ENCODE measurements at regions not wholly inside any gene's neighbourhood (a gene's known extent, or its start where the extent isn't known, plus 50 kb on each side); places are given as distances from the start of the nearest gene placed in this dataset.

DNA sequence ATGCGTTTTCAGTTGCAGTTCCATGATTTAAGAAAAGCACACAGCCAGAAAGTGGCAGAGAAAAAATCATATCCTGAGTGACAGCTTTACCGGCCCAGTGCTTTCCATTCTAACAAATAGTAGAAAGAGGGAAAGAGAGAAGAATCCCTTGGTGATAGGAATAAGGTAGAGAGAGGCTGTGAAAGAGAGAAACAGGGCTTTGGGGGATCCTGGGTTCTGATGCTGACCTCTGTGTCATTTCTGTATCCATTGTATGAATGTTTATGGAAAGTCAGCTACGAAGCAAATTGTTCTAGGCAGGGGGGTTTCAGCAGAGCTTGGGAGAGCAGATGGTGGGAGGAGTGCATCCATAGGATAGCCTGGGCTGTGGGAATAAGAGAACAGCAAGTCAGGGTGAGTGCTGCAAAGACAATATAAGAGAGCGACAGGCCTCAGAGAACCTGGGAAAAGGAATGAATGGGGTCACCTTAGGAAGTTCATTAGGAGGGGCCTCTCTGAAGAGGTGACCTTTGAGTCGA is 203.4 kb upstream of the TNP1 start:
- 90% methylated on average over 3 of the region's 5 CpGs for WGBS (ENCODE audit: insufficient coverage)
- peaks cover 26% of the 10 kb centered on the region for H3K4me1 Mint-ChIP-seq

GRCh38 chr2:217062768-217063167 is 202.9 kb upstream of the TNP1 start:
- Mint-ChIP-seq H3K4me3 (no peak overlapping the region), H3K27ac (peak overlapping the region in 1 of 7 donors; percentile 25)

More for the DNA sequence above, 203.4 kb upstream of the TNP1 start:
- Mint-ChIP-seq H3K27me3 (ENCODE audit: low read depth in 3 of 3) (peaks cover 8 to 18% (median 9%) of the 10 kb centered on the region in 3 donors), H3K27ac (no peak overlapping the region), H3K36me3 (no peaks in the 10 kb centered on the region), H3K9me3 (peaks cover 0 to 8% (median 3%) of the 10 kb centered on the region in 7 donors), H3K4me3 (peak overlapping the region in 1 of 2 donors; percentile 13)
- peaks cover 18 to 20% of the 10 kb centered on the region in 2 donors for H3K4me1 ChIP-seq (ENCODE audit: control insufficient read depth in 1 of 2, insufficient read depth in 2 of 2, low read length in 2 of 2)
- no peaks in the 10 kb centered on the region for H3K27me3 ChIP-seq (ENCODE audit: control insufficient read depth in 2 of 2, insufficient read depth in 2 of 2, low read length in 2 of 2)
- TF ChIP-seq, protein P1, sequence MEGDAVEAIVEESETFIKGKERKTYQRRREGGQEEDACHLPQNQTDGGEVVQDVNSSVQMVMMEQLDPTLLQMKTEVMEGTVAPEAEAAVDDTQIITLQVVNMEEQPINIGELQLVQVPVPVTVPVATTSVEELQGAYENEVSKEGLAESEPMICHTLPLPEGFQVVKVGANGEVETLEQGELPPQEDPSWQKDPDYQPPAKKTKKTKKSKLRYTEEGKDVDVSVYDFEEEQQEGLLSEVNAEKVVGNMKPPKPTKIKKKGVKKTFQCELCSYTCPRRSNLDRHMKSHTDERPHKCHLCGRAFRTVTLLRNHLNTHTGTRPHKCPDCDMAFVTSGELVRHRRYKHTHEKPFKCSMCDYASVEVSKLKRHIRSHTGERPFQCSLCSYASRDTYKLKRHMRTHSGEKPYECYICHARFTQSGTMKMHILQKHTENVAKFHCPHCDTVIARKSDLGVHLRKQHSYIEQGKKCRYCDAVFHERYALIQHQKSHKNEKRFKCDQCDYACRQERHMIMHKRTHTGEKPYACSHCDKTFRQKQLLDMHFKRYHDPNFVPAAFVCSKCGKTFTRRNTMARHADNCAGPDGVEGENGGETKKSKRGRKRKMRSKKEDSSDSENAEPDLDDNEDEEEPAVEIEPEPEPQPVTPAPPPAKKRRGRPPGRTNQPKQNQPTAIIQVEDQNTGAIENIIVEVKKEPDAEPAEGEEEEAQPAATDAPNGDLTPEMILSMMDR (IDR thresholded peaks at IDR 0.05) = no peak
- no peaks in the 10 kb centered on the region for H3K79me2 ChIP-seq (ENCODE audit: insufficient read depth, low read length)
- no peak overlapping the region for H2AFZ ChIP-seq (ENCODE audit: insufficient read depth, low read depth, low read length, poor library complexity, severe bottlenecking)
- H3K9ac ChIP-seq (ENCODE audit: insufficient read depth, low read length, poor library complexity, severe bottlenecking) = no peak overlapping the region
- intact Hi-C loops (cut with micrococcal nuclease) = no loop called here
- no peak overlapping the region for H3K4me3 ChIP-seq (replicated peaks in 1 of 3; ENCODE audit: low read depth in 2 of 3, low read length in 3 of 3)
- H3K36me3 ChIP-seq (replicated peaks in 1 of 2; ENCODE audit: control insufficient read depth in 1 of 2, insufficient read depth in 2 of 2, low read length in 2 of 2) = no peaks in the 10 kb centered on the region
- no peaks in the 10 kb centered on the region for H4K20me1 ChIP-seq (ENCODE audit: insufficient read depth, low read length)
- DNase-seq = no peak
- H3K4me2 ChIP-seq (replicated peaks; ENCODE audit: extremely low read depth, low read length, poor library complexity, severe bottlenecking) = no peak overlapping the region
- H3K27ac ChIP-seq (ENCODE audit: low read depth in 1 of 2, low read length in 2 of 2) = no peak overlapping the region
- H3K9me3 ChIP-seq (replicated peaks in 1 of 2; ENCODE audit: control insufficient read depth in 1 of 2, insufficient read depth in 1 of 2, low read length in 2 of 2) = no peaks in the 10 kb centered on the region

More at GRCh38 chr2:217062768-217063167, 202.9 kb upstream of the TNP1 start:
- intact Hi-C loops (cut with micrococcal nuclease) = no loop called here
- Mint-ChIP-seq H3K36me3 (no peaks in the 10 kb centered on the region), H3K4me1 (peaks cover 26% of the 10 kb centered on the region), H3K27me3 (ENCODE audit: low read depth in 3 of 3) (peaks cover 10 to 22% (median 11%) of the 10 kb centered on the region in 3 donors), H3K9me3 (peaks cover 0 to 7% (median 3%) of the 10 kb centered on the region in 7 donors)
- Histone ChIP-seq H4K20me1 (ENCODE audit: insufficient read depth, low read length) (no peaks in the 10 kb centered on the region), H3K9me3 (replicated peaks in 1 of 2; ENCODE audit: control insufficient read depth in 1 of 2, insufficient read depth in 1 of 2, low read length in 2 of 2) (no peaks in the 10 kb centered on the region), H3K9ac (ENCODE audit: insufficient read depth, low read length, poor library complexity, severe bottlenecking) (no peak overlapping the region), H3K27me3 (ENCODE audit: control insufficient read depth in 2 of 2, insufficient read depth in 2 of 2, low read length in 2 of 2) (peaks cover 0 to 3% of the 10 kb centered on the region in 2 donors), H3K79me2 (ENCODE audit: insufficient read depth, low read length) (no peaks in the 10 kb centered on the region), H3K4me2 (replicated peaks; ENCODE audit: extremely low read depth, low read length, poor library complexity, severe bottlenecking) (no peak overlapping the region), H3K36me3 (replicated peaks in 1 of 2; ENCODE audit: control insufficient read depth in 1 of 2, insufficient read depth in 2 of 2, low read length in 2 of 2) (no peaks in the 10 kb centered on the region), H3K4me1 (ENCODE audit: control insufficient read depth in 1 of 2, insufficient read depth in 2 of 2, low read length in 2 of 2) (peaks cover 18 to 20% of the 10 kb centered on the region in 2 donors), H2AFZ (ENCODE audit: insufficient read depth, low read depth, low read length, poor library complexity, severe bottlenecking) (no peak overlapping the region), H3K27ac (ENCODE audit: low read depth in 1 of 2, low read length in 2 of 2) (no peak overlapping the region), H3K4me3 (replicated peaks in 1 of 3; ENCODE audit: low read depth in 2 of 3, low read length in 3 of 3) (no peak overlapping the region)
- no CpG with 5 or more reads among the region's 6 CpGs for WGBS (ENCODE audit: insufficient coverage)
- DNase-seq = no peak
- TF ChIP-seq, protein P1 (IDR thresholded peaks at IDR 0.05) = no peak

Measured in CD14-positive monocyte (primary cell).